PC-3 (cell line): ENCODE measurements at regions not wholly inside any gene's neighbourhood (a gene's known extent, or its start where the extent isn't known, plus 50 kb on each side); places are given as distances from the start of the nearest gene placed in this dataset.

ENCODE experiments used
- ATAC-seq: fragments of 200-7000 bp; cut with Tn5 transposase; 2 replicates; pipeline ENCODE4 v1.9.1; 2020; ENCODE audit warnings: mild to moderate bottlenecking, moderate library complexity
- BruUV-seq: library from RNA; stranded (reverse); fragments of 400-500 nt; replicated peaks from 2 replicates; lab custom pipeline; 2021; lab: Mats Ljungman, UMichigan
- CTCF ChIA-PET: fragments of 300-600 bp; sonication (Branson Sonifier 250); formaldehyde crosslinking; loops from one replicate; lab custom pipeline; 2022; ENCODE audit warnings: antibody characterized with exemption; lab: Charles Lee
- POLR2A ChIA-PET: fragments of 300-600 bp; sonication (Branson Sonifier 250); formaldehyde crosslinking; loops from one replicate; lab custom pipeline; 2022; ENCODE audit warnings: antibody characterized with exemption; ENCODE audit not compliant: unreplicated experiment; lab: Charles Lee
- DNase-seq: peaks from one replicate; pipeline ENCODE4 v3.0.0-alpha.2; 2015
- H2AFZ ChIP-seq: fragments of 300-600 bp; sonication (generic); 2 replicates; pipeline ENCODE4 v1.6.0; 2016; ENCODE audit warnings: antibody characterized with exemption, low read length
- H3F3A ChIP-seq: fragments of 300-600 bp; sonication (generic); one replicate; pipeline ENCODE4 v1.6.0; 2017; ENCODE audit warnings: antibody characterized with exemption, low read length, control low read depth, mild to moderate bottlenecking; ENCODE audit not compliant: unreplicated experiment
- H3K27ac ChIP-seq: fragments of 300-600 bp; sonication (generic); 2 replicates; pipeline ENCODE4 v1.5.1; 2016; ENCODE audit warnings: mild to moderate bottlenecking, low read length
- H3K27me3 ChIP-seq: fragments of 300-600 bp; sonication (generic); 2 replicates; pipeline ENCODE4 v1.6.1; 2016; ENCODE audit warnings: low read length, mixed read lengths
- H3K36me3 ChIP-seq: fragments of 300-600 bp; sonication (generic); 2 replicates; pipeline ENCODE4 v1.6.1; 2016; ENCODE audit warnings: low read depth, mixed run types, low read length, mixed read lengths
- H3K4me1 ChIP-seq: fragments of 300-600 bp; sonication (generic); 2 replicates; pipeline ENCODE4 v1.5.1; 2016; ENCODE audit warnings: low read length; ENCODE audit not compliant: insufficient read depth
- H3K4me2 ChIP-seq: fragments of 300-600 bp; sonication (generic); 2 replicates; pipeline ENCODE4 v1.6.0; 2016; ENCODE audit warnings: low read length
- H3K4me3 ChIP-seq: fragments of 300-600 bp; sonication (generic); 2 replicates; pipeline ENCODE4 v1.5.1; 2016; ENCODE audit warnings: mild to moderate bottlenecking, low read length, mixed read lengths
- H3K79me2 ChIP-seq: fragments of 300-600 bp; sonication (generic); 2 replicates; pipeline ENCODE4 v1.6.1; 2017; ENCODE audit warnings: low read length, mixed read lengths
- H3K9ac ChIP-seq: fragments of 300-600 bp; sonication (generic); 2 replicates; pipeline ENCODE4 v1.6.0; 2016; ENCODE audit warnings: mild to moderate bottlenecking, low read length
- H3K9me2 ChIP-seq: fragments of 300-600 bp; sonication (generic); replicated peaks from 2 replicates; pipeline ENCODE4 v1.6.1; 2016; ENCODE audit warnings: mixed run types, low read length, mixed read lengths
- H3K9me3 ChIP-seq: fragments of 300-600 bp; sonication (generic); 2 replicates; pipeline ENCODE4 v1.6.1; 2016; ENCODE audit warnings: low read length, mixed read lengths
- H4K20me1 ChIP-seq: fragments of 300-600 bp; sonication (generic); 2 replicates; pipeline ENCODE4 v1.6.1; 2016; ENCODE audit warnings: low read length, mixed read lengths
- EZH2 ChIP-seq: fragments of 300-600 bp; sonication (generic); IDR thresholded peaks from one replicate; pipeline ENCODE4 v1.6.1; 2017; ENCODE audit warnings: antibody characterized with exemption, mild to moderate bottlenecking, low read length; ENCODE audit not compliant: unreplicated experiment
- EZH2phosphoT487 ChIP-seq: fragments of 300-600 bp; sonication (generic); IDR thresholded peaks from 2 replicates; pipeline ENCODE4 v1.6.1; 2018; ENCODE audit warnings: mild to moderate bottlenecking, antibody characterized with exemption, low read length, borderline replicate concordance
- intact Hi-C: fragments of 100-400 bp; cut with micrococcal nuclease; formaldehyde crosslinking; loops from 2 replicates; pipeline ENCODE4 v1.9.0; 2023
- TF ChIP-seq, protein P1 (sequence below): fragments of 300-600 bp; sonication (generic); conservative IDR thresholded peaks from 2 replicates; pipeline ENCODE4 v1.5.1; 2017; ENCODE audit warnings: antibody characterized with exemption, low read depth, mild to moderate bottlenecking, low read length

DNA sequence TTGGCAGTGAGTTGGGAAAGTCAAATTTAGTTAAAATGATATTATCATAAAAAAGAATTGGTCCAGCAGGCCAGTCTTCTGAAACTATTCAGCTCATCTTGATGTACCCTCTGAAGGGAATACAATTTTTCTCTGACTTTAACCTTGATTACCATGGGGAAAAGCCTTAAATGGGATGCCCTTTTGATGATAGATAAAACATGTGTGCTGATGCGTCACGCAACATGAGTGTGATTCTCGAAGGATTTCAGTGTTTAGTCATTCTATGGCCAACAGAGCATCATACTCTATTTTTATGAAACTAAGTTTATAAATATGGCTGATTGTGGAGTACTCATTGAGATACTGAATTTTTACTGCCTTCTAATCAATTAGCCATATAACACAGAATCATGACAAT, 171.5 kb downstream of the ZNF281 start:
- ATAC-seq: no peak
- H3K4me2 ChIP-seq: no peak overlapping the region
- H3K79me2 ChIP-seq: no peaks in the 10 kb centered on the region
- DNase-seq: no peak
- no peak for TF ChIP-seq EZH2phosphoT487
- no peaks in the 10 kb centered on the region for H3F3A ChIP-seq
- no peak overlapping the region for H2AFZ ChIP-seq
- ChIA-PET POLR2A (no interaction called here), CTCF (no interaction called here)
- H3K9me3 ChIP-seq: no peaks in the 10 kb centered on the region
- no peaks in the 10 kb centered on the region for H3K27me3 ChIP-seq
- no peak overlapping the region for H3K4me3 ChIP-seq
- no peaks in the 10 kb centered on the region for H3K9me2 ChIP-seq
- intact Hi-C loops: no loop called here
- peaks cover 21% of the 10 kb centered on the region for H3K4me1 ChIP-seq
- no peaks in the 10 kb centered on the region for H4K20me1 ChIP-seq
- H3K36me3 ChIP-seq: no peaks in the 10 kb centered on the region
- BruUV-seq: no TSS peak
- H3K9ac ChIP-seq: no peak overlapping the region
- no peak overlapping the region for H3K27ac ChIP-seq

DNA sequence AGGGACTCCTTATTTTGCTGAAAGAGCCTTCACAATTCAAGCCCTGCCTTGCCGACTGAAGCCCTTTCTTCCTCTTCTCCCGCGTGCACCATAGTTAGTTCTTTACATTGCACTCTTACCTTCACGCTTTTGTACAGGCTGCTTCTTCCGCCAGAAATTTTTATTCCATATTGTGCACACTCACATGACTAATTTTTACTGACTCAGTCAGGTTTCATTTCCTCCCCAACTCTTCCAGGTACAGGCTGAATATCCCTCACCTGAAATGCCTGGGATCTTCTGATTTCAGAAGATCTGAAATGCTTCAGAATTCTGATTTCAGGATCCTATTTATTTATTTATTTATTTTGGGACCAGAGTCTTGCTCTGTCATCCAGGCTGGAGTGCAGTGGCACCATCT, 172.8 kb downstream of the ZNF281 start:
- ATAC-seq: peak; percentile 48

DNA sequence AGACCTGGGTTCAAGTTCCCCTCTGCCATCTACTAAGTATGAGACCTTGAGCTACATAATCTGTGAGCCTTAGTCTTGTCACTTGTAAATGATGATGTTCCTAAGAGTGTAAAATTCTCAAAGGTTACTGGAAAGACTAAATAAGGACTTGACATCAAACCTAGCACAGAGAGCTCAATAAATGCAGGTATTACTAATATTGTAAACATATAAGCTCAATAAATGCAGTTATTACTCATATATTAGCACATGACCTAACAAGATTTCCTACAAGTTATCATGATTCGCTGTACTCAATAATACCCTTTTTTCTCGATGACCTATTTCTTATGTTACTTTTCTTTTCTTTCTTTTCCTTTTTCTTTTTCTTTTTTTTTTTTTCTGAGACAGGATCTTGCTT, 174.9 kb downstream of the ZNF281 start:
- Histone ChIP-seq H3K9ac (no peak overlapping the region), H3F3A (no peaks in the 10 kb centered on the region), H3K9me3 (no peaks in the 10 kb centered on the region), H3K9me2 (no peaks in the 10 kb centered on the region; the same call in 1 of the 2 replicates), H3K36me3 (no peaks in the 10 kb centered on the region), H3K4me2 (no peak overlapping the region), H3K4me1 (peaks cover 21% of the 10 kb centered on the region), H2AFZ (no peak overlapping the region), H4K20me1 (no peaks in the 10 kb centered on the region), H3K27ac (no peak overlapping the region; the same call in 1 of the 2 replicates), H3K4me3 (no peak overlapping the region), H3K79me2 (no peaks in the 10 kb centered on the region), H3K27me3 (no peaks in the 10 kb centered on the region)
- intact Hi-C loops: no loop called here
- ATAC-seq (peak; percentile 77), DNase-seq (peak; percentile 81)
- BruUV-seq: no TSS peak
- TF ChIP-seq EZH2 (no peak), EZH2phosphoT487 (no peak)
- TF ChIP-seq, protein P1, sequence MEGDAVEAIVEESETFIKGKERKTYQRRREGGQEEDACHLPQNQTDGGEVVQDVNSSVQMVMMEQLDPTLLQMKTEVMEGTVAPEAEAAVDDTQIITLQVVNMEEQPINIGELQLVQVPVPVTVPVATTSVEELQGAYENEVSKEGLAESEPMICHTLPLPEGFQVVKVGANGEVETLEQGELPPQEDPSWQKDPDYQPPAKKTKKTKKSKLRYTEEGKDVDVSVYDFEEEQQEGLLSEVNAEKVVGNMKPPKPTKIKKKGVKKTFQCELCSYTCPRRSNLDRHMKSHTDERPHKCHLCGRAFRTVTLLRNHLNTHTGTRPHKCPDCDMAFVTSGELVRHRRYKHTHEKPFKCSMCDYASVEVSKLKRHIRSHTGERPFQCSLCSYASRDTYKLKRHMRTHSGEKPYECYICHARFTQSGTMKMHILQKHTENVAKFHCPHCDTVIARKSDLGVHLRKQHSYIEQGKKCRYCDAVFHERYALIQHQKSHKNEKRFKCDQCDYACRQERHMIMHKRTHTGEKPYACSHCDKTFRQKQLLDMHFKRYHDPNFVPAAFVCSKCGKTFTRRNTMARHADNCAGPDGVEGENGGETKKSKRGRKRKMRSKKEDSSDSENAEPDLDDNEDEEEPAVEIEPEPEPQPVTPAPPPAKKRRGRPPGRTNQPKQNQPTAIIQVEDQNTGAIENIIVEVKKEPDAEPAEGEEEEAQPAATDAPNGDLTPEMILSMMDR: no peak
- ChIA-PET CTCF (interaction anchor here (0.7 kb wide), 1 partner anchor 15 kb away, joined by 6 read pairs; no protein-coding TSS in a partner anchor), POLR2A (no interaction called here)

More for the DNA sequence above, 172.8 kb downstream of the ZNF281 start:
- no peaks in the 10 kb centered on the region for H3K9me2 ChIP-seq
- peak overlapping the region; percentile 39; the same call in 1 of the 2 replicates for H2AFZ ChIP-seq
- no peak overlapping the region for H3K9ac ChIP-seq
- no peaks in the 10 kb centered on the region for H3F3A ChIP-seq
- CTCF ChIA-PET: interaction anchor here (0.7 kb wide), 1 partner anchor 303 kb away, joined by 3 read pairs; no protein-coding TSS in a partner anchor
- H3K4me3 ChIP-seq: no peak overlapping the region
- H3K4me1 ChIP-seq: peaks cover 21% of the 10 kb centered on the region
- intact Hi-C loops: no loop called here
- H3K27ac ChIP-seq: no peak overlapping the region
- H3K79me2 ChIP-seq: no peaks in the 10 kb centered on the region
- no peaks in the 10 kb centered on the region for H4K20me1 ChIP-seq
- H3K9me3 ChIP-seq: no peaks in the 10 kb centered on the region
- POLR2A ChIA-PET: no interaction called here
- H3K4me2 ChIP-seq: peak overlapping the region; percentile 18
- TF ChIP-seq, protein P1: no peak
- TF ChIP-seq EZH2: no peak
- TF ChIP-seq EZH2phosphoT487: no peak
- BruUV-seq: no TSS peak
- no peaks in the 10 kb centered on the region for H3K27me3 ChIP-seq
- peak; percentile 80 for DNase-seq
- H3K36me3 ChIP-seq: no peaks in the 10 kb centered on the region
